CD14-positive monocyte (primary cell): ENCODE measurements at regions not wholly inside any gene's neighbourhood (a gene's known extent, or its start where the extent isn't known, plus 50 kb on each side); places are given as distances from the start of the nearest gene placed in this dataset.

Experiments used
- DNase-seq, 3 donors: peaks; one replicate each; pipeline ENCODE4 v3.0.0-alpha.2; 2011 to 2022
- H2AFZ ChIP-seq: 2 replicates; pipeline ENCODE4 v1.6.0; 2012; ENCODE audit warnings: mild to moderate bottlenecking, low read depth, low read length, inconsistent platforms; ENCODE audit not compliant: insufficient read depth, poor library complexity, severe bottlenecking
- H3K27ac ChIP-seq, 2 donors: 1 replicate in 1 of 2; 2 replicates in 1 of 2; pipeline ENCODE4 v1.5.1; 2012 to 2013; ENCODE audit warnings: low read length in 2 of 2, control low read depth in 1 of 2, inconsistent platforms in 1 of 2, low read depth in 1 of 2, mild to moderate bottlenecking in 1 of 2
- H3K27me3 ChIP-seq, 2 donors: one replicate each; pipeline versions ENCODE4 v1.6.0 to v1.6.1; 2011 to 2013; ENCODE audit warnings: low read length in 2 of 2; ENCODE audit not compliant: control insufficient read depth in 2 of 2, insufficient read depth in 2 of 2
- H3K36me3 ChIP-seq, 2 donors: replicated peaks in 1 of 2; 1 replicate in 1 of 2; 2 replicates in 1 of 2; pipeline versions ENCODE4 v1.5.1 to v1.6.1; 2012 to 2013; ENCODE audit warnings: low read length in 2 of 2, control low read depth in 1 of 2, inconsistent platforms in 1 of 2, mild to moderate bottlenecking in 1 of 2; ENCODE audit not compliant: insufficient read depth in 2 of 2, control insufficient read depth in 1 of 2
- H3K4me1 ChIP-seq, 2 donors: 1 replicate in 1 of 2; 2 replicates in 1 of 2; pipeline versions ENCODE4 v1.5.1 to v1.6.1; 2012 to 2013; ENCODE audit warnings: low read length in 2 of 2, control low read depth in 1 of 2, inconsistent platforms in 1 of 2, mild to moderate bottlenecking in 1 of 2, moderate library complexity in 1 of 2; ENCODE audit not compliant: insufficient read depth in 2 of 2, control insufficient read depth in 1 of 2
- H3K4me2 ChIP-seq: replicated peaks from 2 replicates; pipeline ENCODE3; 2012; ENCODE audit warnings: low read length, moderate library complexity, mild to moderate bottlenecking; ENCODE audit not compliant: poor library complexity, severe bottlenecking; ENCODE audit errors: extremely low read depth
- H3K4me3 ChIP-seq, 3 experiments: fragments of 200-600 bp in 1 of 3; sonication (generic) in 1 of 3; replicated peaks in 1 of 3; 1 replicate in 2 of 3; 2 replicates in 1 of 3; pipeline ENCODE4 v1.5.1; 2011 to 2013; ENCODE audit warnings: low read length in 3 of 3, mild to moderate bottlenecking in 3 of 3, control low read depth in 2 of 3, low read depth in 2 of 3, inconsistent platforms in 1 of 3, moderate library complexity in 1 of 3
- H3K79me2 ChIP-seq: 2 replicates; pipeline ENCODE4 v1.6.0; 2012; ENCODE audit warnings: mild to moderate bottlenecking, control low read depth, inconsistent platforms, low read length, moderate library complexity; ENCODE audit not compliant: insufficient read depth
- H3K9ac ChIP-seq: 2 replicates; pipeline ENCODE4 v1.6.0; 2017; ENCODE audit warnings: low read length, mild to moderate bottlenecking; ENCODE audit not compliant: insufficient read depth, poor library complexity, severe bottlenecking
- H3K9me3 ChIP-seq, 2 donors: replicated peaks in 1 of 2; 1 replicate in 1 of 2; 2 replicates in 1 of 2; pipeline versions ENCODE4 v1.5.1 to v1.6.1; 2012 to 2013; ENCODE audit warnings: low read length in 2 of 2, control low read depth in 1 of 2; ENCODE audit not compliant: control insufficient read depth in 1 of 2, insufficient read depth in 1 of 2
- H4K20me1 ChIP-seq: 2 replicates; pipeline ENCODE4 v1.6.0; 2012; ENCODE audit warnings: mild to moderate bottlenecking, low read length, control low read depth, moderate library complexity; ENCODE audit not compliant: insufficient read depth
- H3K27ac Mint-ChIP-seq, 7 donors: one replicate each; pipeline ENCODE4 v1.8.0; 2020; ENCODE audit warnings: mild to moderate bottlenecking in 7 of 7, mixed read lengths in 7 of 7, moderate library complexity in 6 of 7, inconsistent platforms in 2 of 7
- H3K27me3 Mint-ChIP-seq, 3 donors: one replicate each; pipeline ENCODE4 v1.8.0; 2021 to 2022; ENCODE audit warnings: low read depth in 3 of 3, mild to moderate bottlenecking in 3 of 3, mixed read lengths in 3 of 3, moderate library complexity in 3 of 3, inconsistent platforms in 1 of 3
- H3K36me3 Mint-ChIP-seq, 2 donors: one replicate each; pipeline ENCODE4 v1.8.0; 2020; ENCODE audit warnings: mixed read lengths in 2 of 2, inconsistent platforms in 1 of 2, mild to moderate bottlenecking in 1 of 2
- H3K4me1 Mint-ChIP-seq: one replicate; pipeline ENCODE4 v1.8.0; 2020; ENCODE audit warnings: mild to moderate bottlenecking, mixed read lengths
- H3K4me3 Mint-ChIP-seq, 2 donors: one replicate each; pipeline ENCODE4 v1.8.0; 2020; ENCODE audit warnings: mild to moderate bottlenecking in 2 of 2, mixed read lengths in 2 of 2, moderate library complexity in 1 of 2
- H3K9me3 Mint-ChIP-seq, 7 donors: one replicate each; pipeline ENCODE4 v1.8.0; 2020 to 2022; ENCODE audit warnings: mixed read lengths in 7 of 7, mild to moderate bottlenecking in 6 of 7, moderate library complexity in 6 of 7, inconsistent platforms in 2 of 7
- WGBS: methylation state at CpG from one replicate; pipeline ENCODE4 v1.1.5; 2013; ENCODE audit warnings: missing lambda C conversion rate; ENCODE audit not compliant: insufficient coverage; 5-methylcytosine and 5-hydroxymethylcytosine counted together
- intact Hi-C, 2 donors: fragments of 100-400 bp; cut with micrococcal nuclease; formaldehyde crosslinking; loops; one replicate each; pipeline versions ENCODE4 v1.15.0 to v1.15.1; 2023
- TF ChIP-seq, protein P1 (sequence below): fragments of 200-600 bp; IDR thresholded peaks from one replicate; pipeline ENCODE4 v1.8.0; 2022; ENCODE audit warnings: antibody characterized with exemption, mild to moderate bottlenecking

DNA sequence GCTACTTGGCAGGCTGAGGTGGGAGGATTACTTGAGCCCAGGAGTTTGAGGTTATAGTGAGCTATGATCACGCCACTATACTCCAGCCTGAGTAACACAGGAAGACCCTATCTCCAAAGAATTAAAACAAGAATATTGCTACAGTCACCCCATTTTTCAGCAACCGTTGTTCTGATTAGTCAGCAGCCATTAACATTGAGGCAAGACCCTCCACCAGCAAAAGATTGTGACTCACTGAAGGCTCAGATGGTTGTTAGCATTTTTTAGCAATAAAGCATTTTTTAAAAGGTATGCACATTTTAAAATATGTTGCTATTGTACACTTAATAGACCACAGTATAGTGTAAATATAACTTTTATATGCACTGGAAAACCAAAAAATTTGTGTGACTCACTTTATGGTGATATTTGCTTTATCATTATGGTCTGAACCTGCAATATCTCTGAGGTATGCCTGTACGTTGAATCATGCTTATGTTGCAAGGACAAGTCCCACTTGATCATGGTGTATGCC is 492.6 kb downstream of the SQOR start:
- WGBS, result no CpG with 5 or more reads among the region's 3 CpGs
- intact Hi-C loops, result no loop called here
- no peaks in the 10 kb centered on the region for H3K36me3 Mint-ChIP-seq
- Histone ChIP-seq H3K79me2 (no peaks in the 10 kb centered on the region), H3K4me1 (no peaks in the 10 kb centered on the region), H3K4me3 (no peak overlapping the region), H3K27ac (no peak overlapping the region), H3K9ac (no peak overlapping the region), H3K27me3 (no peaks in the 10 kb centered on the region), H3K9me3 (peaks cover 8 to 20% of the 10 kb centered on the region in 2 donors), H3K4me2 (no peak overlapping the region), H2AFZ (no peak overlapping the region), H3K36me3 (no peaks in the 10 kb centered on the region), H4K20me1 (no peaks in the 10 kb centered on the region)
- DNase-seq, result no peak
- TF ChIP-seq, protein P1, sequence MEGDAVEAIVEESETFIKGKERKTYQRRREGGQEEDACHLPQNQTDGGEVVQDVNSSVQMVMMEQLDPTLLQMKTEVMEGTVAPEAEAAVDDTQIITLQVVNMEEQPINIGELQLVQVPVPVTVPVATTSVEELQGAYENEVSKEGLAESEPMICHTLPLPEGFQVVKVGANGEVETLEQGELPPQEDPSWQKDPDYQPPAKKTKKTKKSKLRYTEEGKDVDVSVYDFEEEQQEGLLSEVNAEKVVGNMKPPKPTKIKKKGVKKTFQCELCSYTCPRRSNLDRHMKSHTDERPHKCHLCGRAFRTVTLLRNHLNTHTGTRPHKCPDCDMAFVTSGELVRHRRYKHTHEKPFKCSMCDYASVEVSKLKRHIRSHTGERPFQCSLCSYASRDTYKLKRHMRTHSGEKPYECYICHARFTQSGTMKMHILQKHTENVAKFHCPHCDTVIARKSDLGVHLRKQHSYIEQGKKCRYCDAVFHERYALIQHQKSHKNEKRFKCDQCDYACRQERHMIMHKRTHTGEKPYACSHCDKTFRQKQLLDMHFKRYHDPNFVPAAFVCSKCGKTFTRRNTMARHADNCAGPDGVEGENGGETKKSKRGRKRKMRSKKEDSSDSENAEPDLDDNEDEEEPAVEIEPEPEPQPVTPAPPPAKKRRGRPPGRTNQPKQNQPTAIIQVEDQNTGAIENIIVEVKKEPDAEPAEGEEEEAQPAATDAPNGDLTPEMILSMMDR, result no peak
- H3K27me3 Mint-ChIP-seq, result peaks cover 0 to 2% (median 0%) of the 10 kb centered on the region in 3 donors
- no peak overlapping the region for H3K4me3 Mint-ChIP-seq
- H3K27ac Mint-ChIP-seq, result no peak overlapping the region
- H3K4me1 Mint-ChIP-seq, result no peaks in the 10 kb centered on the region
- peaks cover 4 to 27% (median 15%) of the 10 kb centered on the region in 7 donors for H3K9me3 Mint-ChIP-seq

DNA sequence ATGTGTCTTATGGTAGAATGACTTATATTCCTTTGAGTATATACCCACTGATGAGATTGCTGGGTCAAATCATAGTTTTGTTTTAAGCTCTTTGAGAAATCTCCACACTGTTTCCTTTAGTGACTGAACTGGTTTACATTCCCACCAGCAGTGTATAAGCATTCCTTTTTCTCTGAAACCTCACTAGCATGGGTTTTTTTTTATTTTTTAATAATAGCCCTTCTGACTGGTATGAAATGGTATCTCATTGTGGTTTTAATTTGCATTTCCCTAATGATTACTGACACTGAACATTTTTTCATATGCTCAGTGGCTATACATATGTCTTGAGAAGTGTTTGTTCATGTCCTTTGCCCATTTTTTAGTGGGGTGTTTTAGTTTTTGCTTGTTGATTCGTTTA is 494.3 kb downstream of the SQOR start:
- no peak overlapping the region for H2AFZ ChIP-seq
- no peaks in the 10 kb centered on the region for H4K20me1 ChIP-seq
- peaks cover 15 to 21% of the 10 kb centered on the region in 2 donors for H3K9me3 ChIP-seq
- peaks cover 0 to 2% (median 0%) of the 10 kb centered on the region in 3 donors for H3K27me3 Mint-ChIP-seq
- no peaks in the 10 kb centered on the region for H3K36me3 ChIP-seq
- no peaks in the 10 kb centered on the region for H3K4me1 Mint-ChIP-seq
- no peak for DNase-seq
- no peak overlapping the region for H3K9ac ChIP-seq
- no peaks in the 10 kb centered on the region for H3K4me1 ChIP-seq
- no peaks in the 10 kb centered on the region for H3K79me2 ChIP-seq
- TF ChIP-seq, protein P1, result no peak
- no peak overlapping the region for H3K4me3 ChIP-seq
- no peak overlapping the region for H3K27ac Mint-ChIP-seq
- H3K27me3 ChIP-seq, result no peaks in the 10 kb centered on the region
- intact Hi-C loops, result no loop called here
- peaks cover 6 to 34% (median 14%) of the 10 kb centered on the region in 7 donors for H3K9me3 Mint-ChIP-seq
- H3K36me3 Mint-ChIP-seq, result no peaks in the 10 kb centered on the region
- WGBS, result no CpG with 5 or more reads among the region's 1 CpG
- no peak overlapping the region for H3K4me2 ChIP-seq
- H3K27ac ChIP-seq, result no peak overlapping the region
- H3K4me3 Mint-ChIP-seq, result no peak overlapping the region
